ENCODE measurements at regions not wholly inside any gene's neighbourhood (a gene's known extent, or its start where the extent isn't known, plus 50 kb on each side); places are given as distances from the start of the nearest gene placed in this dataset.

GRCh38 chr13:85278851-85279250, 520.4 kb downstream of the SLITRK6 start:
- Histone ChIP-seq H3K4me3 (ENCODE audit: low read length, poor library complexity, severe bottlenecking) (no peak overlapping the region), H4K20me1 (ENCODE audit: insufficient read depth, low read length, poor library complexity, severe bottlenecking) (no peaks in the 10 kb centered on the region), H2AFZ (ENCODE audit: low read length) (no peak overlapping the region; the same call in 1 of the 2 replicates), H3K4me1 (ENCODE audit: insufficient read depth, low read length, poor library complexity, severe bottlenecking) (no peaks in the 10 kb centered on the region), H3K79me2 (ENCODE audit: insufficient read depth, low read length) (no peaks in the 10 kb centered on the region), H3K9ac (ENCODE audit: low read depth, low read length, poor library complexity, severe bottlenecking) (no peak overlapping the region), H3K4me2 (ENCODE audit: low read depth, low read length, poor library complexity, severe bottlenecking) (no peak overlapping the region), H3K9me2 (replicated peaks; ENCODE audit: low read depth, low read length) (no peaks in the 10 kb centered on the region), H3K36me3 (ENCODE audit: insufficient read depth, low read length) (no peaks in the 10 kb centered on the region), H3F3A (ENCODE audit: low read depth) (no peaks in the 10 kb centered on the region), H3K9me3 (ENCODE audit: insufficient read depth, low read depth, low read length) (no peaks in the 10 kb centered on the region), H3K27me3 (ENCODE audit: insufficient read depth, low read length, poor library complexity, severe bottlenecking) (no peaks in the 10 kb centered on the region)
- TF ChIP-seq, protein P1, sequence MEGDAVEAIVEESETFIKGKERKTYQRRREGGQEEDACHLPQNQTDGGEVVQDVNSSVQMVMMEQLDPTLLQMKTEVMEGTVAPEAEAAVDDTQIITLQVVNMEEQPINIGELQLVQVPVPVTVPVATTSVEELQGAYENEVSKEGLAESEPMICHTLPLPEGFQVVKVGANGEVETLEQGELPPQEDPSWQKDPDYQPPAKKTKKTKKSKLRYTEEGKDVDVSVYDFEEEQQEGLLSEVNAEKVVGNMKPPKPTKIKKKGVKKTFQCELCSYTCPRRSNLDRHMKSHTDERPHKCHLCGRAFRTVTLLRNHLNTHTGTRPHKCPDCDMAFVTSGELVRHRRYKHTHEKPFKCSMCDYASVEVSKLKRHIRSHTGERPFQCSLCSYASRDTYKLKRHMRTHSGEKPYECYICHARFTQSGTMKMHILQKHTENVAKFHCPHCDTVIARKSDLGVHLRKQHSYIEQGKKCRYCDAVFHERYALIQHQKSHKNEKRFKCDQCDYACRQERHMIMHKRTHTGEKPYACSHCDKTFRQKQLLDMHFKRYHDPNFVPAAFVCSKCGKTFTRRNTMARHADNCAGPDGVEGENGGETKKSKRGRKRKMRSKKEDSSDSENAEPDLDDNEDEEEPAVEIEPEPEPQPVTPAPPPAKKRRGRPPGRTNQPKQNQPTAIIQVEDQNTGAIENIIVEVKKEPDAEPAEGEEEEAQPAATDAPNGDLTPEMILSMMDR (conservative IDR thresholded peaks at IDR 0.05; ENCODE audit: low read length), result no peak
- TF ChIP-seq EZH2phosphoT487 (IDR thresholded peaks at IDR 0.05; ENCODE audit: borderline replicate concordance), result no peak

DNA sequence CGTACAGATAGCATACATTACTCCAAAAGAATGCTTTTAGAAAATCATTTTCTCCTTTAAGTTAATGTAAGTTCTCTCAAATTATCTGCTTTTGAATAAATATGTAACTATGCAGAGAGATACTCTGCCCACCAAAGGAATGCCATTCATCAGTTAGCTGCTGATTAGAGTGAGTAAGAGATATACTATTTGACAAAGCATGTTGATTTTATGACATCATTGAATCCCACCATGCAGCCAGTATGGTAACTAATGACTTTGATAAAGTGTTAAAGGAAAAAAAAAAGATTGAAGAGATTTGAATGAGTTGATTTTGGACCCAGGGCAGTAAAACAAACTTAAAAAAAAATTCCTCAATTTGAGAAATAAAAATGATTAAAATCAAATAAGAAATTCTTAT, 521.5 kb downstream of the SLITRK6 start:
- no peaks in the 10 kb centered on the region for H3K27me3 ChIP-seq (ENCODE audit: insufficient read depth, low read length, poor library complexity, severe bottlenecking)
- H4K20me1 ChIP-seq (ENCODE audit: insufficient read depth, low read length, poor library complexity, severe bottlenecking), result no peaks in the 10 kb centered on the region
- H3F3A ChIP-seq (ENCODE audit: low read depth), result no peaks in the 10 kb centered on the region
- H3K4me3 ChIP-seq (ENCODE audit: low read length, poor library complexity, severe bottlenecking), result no peak overlapping the region
- no peaks in the 10 kb centered on the region for H3K79me2 ChIP-seq (ENCODE audit: insufficient read depth, low read length)
- H3K9ac ChIP-seq (ENCODE audit: low read depth, low read length, poor library complexity, severe bottlenecking), result no peak overlapping the region
- H3K9me2 ChIP-seq (replicated peaks; ENCODE audit: low read depth, low read length), result no peaks in the 10 kb centered on the region
- H3K36me3 ChIP-seq (ENCODE audit: insufficient read depth, low read length), result no peaks in the 10 kb centered on the region
- no peak overlapping the region for H2AFZ ChIP-seq (ENCODE audit: low read length)
- no peaks in the 10 kb centered on the region for H3K4me1 ChIP-seq (ENCODE audit: insufficient read depth, low read length, poor library complexity, severe bottlenecking)
- H3K9me3 ChIP-seq (ENCODE audit: insufficient read depth, low read depth, low read length), result no peaks in the 10 kb centered on the region
- H3K4me2 ChIP-seq (ENCODE audit: low read depth, low read length, poor library complexity, severe bottlenecking), result no peak overlapping the region
- TF ChIP-seq, protein P1 (conservative IDR thresholded peaks at IDR 0.05; ENCODE audit: low read length), result no peak
- TF ChIP-seq EZH2phosphoT487 (IDR thresholded peaks at IDR 0.05; ENCODE audit: borderline replicate concordance), result no peak

GRCh38 chr13:85266771-85267170, 532.4 kb downstream of the SLITRK6 start:
- Histone ChIP-seq H3K9me3 (ENCODE audit: insufficient read depth, low read depth, low read length) (no peaks in the 10 kb centered on the region), H3K36me3 (ENCODE audit: insufficient read depth, low read length) (no peaks in the 10 kb centered on the region), H3K9ac (ENCODE audit: low read depth, low read length, poor library complexity, severe bottlenecking) (no peak overlapping the region), H3K4me2 (ENCODE audit: low read depth, low read length, poor library complexity, severe bottlenecking) (no peak overlapping the region), H2AFZ (ENCODE audit: low read length) (0 out of 2 replicates have a peak overlapping the region, but pooled peaks have one; percentile 8), H3K9me2 (replicated peaks; ENCODE audit: low read depth, low read length) (no peaks in the 10 kb centered on the region), H4K20me1 (ENCODE audit: insufficient read depth, low read length, poor library complexity, severe bottlenecking) (no peaks in the 10 kb centered on the region), H3F3A (ENCODE audit: low read depth) (no peaks in the 10 kb centered on the region), H3K79me2 (ENCODE audit: insufficient read depth, low read length) (no peaks in the 10 kb centered on the region), H3K4me3 (ENCODE audit: low read length, poor library complexity, severe bottlenecking) (no peak overlapping the region), H3K4me1 (ENCODE audit: insufficient read depth, low read length, poor library complexity, severe bottlenecking) (no peaks in the 10 kb centered on the region), H3K27me3 (ENCODE audit: insufficient read depth, low read length, poor library complexity, severe bottlenecking) (no peaks in the 10 kb centered on the region)
- no peak for TF ChIP-seq EZH2phosphoT487 (IDR thresholded peaks at IDR 0.05; ENCODE audit: borderline replicate concordance)
- TF ChIP-seq, protein P1 (conservative IDR thresholded peaks at IDR 0.05; ENCODE audit: low read length), result no peak
